HCEC 1CT (cell line): ENCODE measurements at regions not wholly inside any gene's neighbourhood (a gene's known extent, or its start where the extent isn't known, plus 50 kb on each side); places are given as distances from the start of the nearest gene placed in this dataset.
"Not testable (repeated sequence)": the region's sequence is repeated elsewhere in the genome, so short reads cannot be mapped to it uniquely, and the experiment has no call there.

Experiments used
- DNase-seq: peaks from one replicate; pipeline ENCODE4 v3.0.0-alpha.2; 2017

DNA sequence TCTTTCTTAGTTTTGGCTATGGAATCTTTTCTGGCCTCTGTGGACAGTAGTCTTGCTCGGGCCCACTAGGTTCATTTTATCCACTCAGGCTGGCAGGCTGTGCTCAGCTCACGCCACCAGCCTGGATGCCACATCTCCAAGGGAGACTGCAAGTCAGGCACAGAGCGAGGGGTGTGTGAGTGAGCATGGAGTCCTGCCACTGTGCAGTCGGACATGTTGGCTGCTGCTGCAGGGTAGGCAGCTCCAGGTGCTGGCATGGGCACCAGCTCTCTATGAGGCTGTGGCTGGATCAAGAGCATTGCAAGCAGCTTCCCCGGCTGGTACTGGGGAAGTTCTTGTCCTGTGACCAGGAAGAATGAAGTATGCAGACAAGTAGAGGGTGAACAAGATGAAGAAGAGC, 158.9 kb downstream of the PCTP start:
- DNase-seq = no peak

DNA sequence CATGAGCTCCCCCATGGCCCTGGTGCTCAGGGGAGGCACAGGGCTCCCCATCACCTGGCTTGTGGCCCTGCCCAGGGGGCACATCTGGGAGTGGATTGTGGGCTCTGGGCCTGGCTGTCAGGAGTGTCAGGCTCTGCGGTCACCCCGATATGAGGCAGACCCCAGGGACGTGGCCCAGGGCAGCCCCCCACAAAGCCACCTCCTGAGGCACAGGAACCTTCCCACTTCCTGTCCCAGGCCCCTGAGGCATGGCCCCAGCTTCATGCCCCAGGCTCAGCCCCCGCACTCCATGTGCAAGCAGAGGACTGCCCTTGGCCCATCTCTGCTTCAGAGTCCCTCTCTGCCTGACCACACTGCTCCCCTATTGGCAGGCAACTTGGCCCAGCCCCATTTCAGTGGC, 160.3 kb downstream of the PCTP start:
- DNase-seq = no peak

DNA sequence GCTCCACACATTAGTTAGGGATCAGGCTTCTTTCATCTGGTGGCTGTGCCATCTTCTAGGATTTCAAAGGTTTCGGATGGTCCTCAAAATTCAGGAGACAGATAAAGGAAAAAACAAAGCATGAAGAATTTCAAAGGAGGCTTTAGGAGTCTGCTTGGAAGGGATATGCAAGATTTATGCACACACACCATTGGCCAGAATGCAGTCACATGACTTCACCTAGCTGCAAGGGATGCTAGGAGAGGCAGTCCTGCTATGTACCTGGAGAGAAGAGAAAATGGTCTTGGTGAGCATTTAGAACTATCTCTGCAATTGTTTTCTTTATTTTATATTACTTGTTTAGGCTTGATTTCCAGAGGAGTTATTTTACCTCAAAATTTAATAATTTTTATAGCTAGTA, 174.6 kb downstream of the PCTP start:
- DNase-seq = no peak

DNA sequence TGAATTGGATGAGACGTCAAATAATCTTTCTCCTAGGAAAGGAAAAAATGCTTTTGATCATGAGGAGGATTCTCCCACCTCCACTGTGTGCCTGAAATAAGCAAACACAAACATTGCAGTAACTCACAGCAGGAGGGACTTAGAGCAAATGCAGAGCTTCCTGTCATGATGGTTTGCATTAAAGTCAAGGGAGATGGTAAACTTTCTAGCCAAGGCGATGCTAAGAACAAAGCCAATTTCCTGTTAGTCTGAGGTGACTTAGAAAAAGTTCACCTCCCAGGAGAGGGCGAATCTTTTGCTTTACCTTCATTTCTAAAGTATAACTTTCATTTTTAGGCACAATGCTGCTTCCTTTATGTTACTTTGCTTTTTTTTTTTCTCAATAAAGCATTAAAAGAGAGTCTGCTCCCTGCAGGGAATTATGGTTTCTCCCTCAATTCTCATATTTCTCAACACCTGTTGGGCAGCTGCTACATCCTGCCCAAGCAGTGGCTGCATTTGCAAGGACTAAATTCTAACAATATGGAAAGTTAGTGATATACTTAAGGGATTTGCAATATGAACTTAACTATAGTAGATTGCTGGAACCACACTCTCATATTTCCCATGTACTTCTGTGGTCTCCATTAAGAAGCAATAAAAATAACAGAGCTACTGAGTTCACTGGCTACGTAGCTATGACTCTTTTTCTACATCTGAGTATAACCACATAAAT, 175.6 kb downstream of the PCTP start:
- no peak for DNase-seq

DNA sequence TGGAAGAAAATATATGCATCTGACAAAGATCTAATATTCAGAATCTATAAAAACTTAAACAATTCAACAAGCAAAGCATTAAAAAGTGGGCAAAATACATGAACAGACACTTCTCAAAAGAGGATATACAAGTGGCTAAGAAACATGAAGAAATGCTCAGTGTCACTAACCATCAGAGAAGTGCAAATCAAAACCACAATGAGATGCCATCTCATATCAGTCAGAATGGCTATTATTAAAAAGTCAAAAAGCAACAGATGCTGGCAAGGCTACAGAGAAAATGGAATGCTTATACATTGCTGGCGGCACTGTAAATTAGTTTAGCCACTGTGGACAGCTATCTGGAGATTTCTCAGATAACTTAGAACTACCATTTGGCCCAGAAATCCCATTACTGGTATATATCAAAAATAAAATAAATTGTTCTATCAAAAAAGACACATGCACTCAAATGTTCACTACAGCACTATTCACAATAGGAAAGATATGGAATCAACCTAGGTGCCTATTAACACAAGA, 179.5 kb downstream of the PCTP start:
- no peak for DNase-seq

DNA sequence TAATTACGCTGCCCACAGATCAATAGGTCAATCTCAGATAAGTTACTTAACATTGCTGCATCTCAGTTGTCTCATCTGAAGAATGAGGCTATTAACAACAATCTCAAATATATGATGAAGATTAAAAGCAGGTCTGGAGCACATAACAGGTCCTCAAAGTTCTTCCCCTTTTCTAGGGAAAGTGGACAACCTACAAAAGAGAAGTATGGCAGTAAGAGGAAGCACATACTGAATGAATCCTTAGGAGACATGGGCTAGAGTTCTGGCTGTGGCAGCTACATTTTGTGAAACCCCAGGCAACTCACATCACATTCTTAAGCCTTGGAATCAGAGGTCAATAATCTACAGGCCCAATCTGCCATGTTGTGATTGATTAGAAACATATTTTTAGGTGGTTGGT, 180.6 kb downstream of the PCTP start:
- DNase-seq = no peak

DNA sequence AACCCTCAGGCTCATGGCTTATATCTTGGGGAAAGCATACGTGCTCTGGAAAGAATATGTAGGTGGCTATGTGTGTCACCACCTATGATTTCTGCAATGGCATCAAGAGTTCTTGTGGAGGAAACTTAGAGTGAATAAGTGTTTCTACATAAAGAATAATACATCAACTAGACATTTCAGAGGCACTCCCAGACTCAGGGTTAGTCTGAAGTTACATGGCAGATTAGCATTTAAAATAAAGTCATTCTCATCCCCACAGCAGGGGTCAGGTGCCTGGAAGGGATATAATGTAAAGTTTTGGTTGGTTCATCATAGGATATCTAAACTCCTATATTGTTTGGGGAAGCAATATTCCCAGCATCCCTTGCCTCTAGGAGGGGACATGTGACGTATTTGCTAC, 182.1 kb downstream of the PCTP start:
- no peak for DNase-seq

DNA sequence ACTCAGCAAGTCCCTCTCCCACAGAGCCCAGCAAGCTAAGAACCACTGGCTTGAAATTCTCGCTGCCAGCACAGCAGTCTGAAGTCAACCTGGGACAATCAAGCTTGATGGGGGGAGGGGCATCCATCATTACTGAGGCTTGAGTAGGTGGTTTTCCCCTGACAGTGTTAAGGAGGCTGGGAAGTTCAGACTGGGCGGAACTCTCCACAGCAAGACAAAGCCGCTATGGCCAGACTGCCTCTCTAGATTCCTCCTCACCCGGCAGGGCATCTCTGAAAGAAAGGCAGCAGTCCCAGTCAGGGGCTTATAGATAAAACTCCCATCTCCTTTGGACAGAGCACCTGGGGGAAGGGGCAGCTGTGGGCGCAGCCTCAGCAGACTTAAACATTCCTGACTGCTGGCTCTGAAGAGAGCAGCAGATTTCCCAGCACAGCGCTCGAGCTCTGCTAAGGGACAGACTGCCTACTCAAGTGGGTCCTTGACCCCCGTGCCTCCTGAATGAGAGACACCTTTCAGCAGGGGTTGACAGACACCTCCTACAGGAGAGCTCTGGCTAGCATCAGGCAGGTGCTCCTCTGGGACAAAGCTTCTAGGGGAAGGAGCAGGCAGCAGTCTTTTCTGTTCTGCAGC, 188.4 kb downstream of the PCTP start:
- not testable (repeated sequence) for DNase-seq

DNA sequence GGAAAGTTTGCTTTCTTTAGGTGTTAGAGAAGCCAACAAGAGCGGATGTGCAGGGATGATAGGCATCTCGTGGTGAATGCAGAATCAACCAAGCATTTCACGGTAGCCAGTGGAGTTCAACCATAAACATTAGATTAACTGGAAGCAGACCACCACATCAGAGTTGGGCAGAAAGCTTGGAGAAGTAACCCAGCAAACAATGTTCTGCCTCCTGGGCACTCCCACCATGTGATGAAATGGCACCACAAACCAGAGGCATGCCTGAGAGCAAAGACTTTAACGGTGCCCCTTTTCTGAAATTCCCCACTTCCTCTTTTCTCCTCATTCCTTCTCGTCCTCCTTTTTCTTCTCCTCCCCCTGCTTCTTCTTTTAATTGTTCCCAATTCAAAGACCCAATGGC, 193.5 kb upstream of the ANKFN1 start:
- DNase-seq = no peak

DNA sequence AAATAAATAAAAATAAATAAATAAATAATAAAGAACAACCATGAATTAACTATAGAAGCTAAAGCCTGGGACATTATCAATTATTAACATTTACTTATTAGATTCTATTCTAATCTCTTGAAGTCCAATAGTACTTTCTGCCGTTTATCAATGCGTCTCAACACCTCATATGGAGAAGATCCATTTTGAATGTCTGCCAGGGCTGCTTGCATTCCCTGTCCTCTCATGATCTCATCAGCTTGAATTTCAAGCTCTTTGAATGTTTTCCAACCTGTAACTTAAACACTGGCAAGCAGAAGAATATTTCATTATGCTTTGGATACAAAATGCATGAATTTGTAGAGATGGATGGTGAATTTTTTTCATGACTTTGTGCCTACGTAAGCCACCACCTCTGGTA, 191.9 kb upstream of the ANKFN1 start:
- DNase-seq = no peak

DNA sequence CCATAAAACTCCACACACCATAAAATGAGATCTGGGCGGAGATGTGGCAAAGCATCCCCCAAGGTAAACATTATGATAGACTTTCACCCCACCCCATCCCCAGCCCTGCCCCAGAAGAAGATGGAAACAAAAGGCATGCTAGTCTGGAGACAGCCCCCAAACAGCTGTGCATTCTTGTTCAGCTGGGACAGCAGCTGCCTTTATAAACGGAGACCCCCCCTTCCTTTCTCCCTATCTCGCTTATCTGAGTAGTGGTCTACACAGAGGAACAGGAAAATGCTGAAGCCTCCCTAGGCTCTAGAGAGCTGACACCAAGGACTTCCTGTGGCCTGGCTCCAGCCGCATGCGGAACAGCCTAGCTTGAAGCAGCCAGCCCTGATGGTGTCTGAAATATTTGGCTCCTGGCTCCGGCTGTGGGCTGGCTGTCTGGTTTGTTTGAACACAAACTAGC, 190.3 kb upstream of the ANKFN1 start:
- no peak for DNase-seq

DNA sequence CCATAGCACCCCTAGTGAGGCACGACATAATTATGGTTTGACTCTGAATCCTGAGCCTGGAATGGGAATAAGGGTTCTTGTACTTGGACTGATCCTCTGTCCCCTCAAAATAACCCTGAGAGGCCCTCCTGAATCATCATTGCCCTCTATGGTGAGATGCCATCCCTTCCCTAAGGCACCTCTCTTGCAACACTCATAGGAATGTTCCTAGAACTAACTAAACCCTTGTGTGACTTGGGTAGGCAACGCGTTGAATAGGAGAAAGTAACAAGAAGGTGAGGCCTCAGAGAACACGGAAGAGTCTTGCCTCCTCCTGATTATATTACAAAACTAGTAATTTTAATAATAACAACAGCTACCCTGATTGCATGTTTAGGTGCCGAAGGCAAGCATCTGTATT, 189.1 kb upstream of the ANKFN1 start:
- DNase-seq = no peak

DNA sequence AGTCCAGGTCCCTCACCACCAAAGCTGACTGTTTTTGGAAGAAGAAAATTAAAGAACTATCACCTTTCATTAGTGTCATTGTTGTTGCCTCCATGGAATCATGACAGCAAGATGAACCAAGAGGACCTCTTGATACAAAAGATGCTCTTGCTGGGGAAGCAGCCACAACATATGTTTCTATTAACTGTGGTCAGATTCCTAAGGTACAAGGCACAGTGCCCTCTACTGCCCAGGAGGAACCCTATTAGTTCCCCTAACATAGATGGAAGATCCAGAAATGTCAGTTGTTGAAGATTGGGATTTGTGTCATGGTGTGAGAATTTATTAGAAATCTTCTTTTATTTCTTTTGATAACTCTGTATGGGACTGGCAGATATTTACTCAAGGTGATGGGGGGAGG, 188.2 kb upstream of the ANKFN1 start:
- no peak for DNase-seq

DNA sequence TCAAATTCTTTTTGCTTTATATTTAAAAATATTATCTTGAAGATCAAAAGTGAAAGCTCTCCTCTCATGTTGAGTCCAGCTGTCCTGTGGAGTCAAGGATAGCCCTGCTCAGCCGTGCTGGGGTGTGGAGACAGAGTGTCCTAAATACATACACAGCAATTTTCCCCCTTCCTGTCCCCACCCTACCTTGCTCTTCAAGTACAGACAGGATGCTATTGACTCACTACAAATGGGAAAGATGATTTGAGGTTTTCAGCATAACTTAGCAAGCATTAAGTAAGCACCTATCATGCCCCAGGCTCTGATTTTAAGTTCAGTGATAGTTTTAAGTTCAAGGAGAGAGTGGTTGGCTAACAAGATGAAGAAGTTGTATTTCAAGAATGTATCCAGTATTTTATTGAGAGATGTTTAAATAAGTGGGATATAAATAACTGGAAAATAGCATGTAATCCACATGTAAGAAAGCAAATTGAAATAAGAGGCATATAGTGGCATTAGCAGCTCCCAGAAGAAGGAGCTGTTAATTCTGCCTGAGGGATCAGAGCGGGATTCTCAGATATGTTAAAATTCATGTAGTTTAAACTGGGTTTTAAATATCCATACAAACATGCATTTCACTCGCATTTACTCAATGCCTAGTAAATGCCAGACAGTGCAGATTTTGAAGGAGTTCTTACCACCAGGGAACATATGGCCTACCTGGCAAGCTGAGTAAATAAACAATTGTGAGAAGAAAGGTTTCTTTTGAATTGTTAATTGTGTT, 183.5 kb upstream of the ANKFN1 start:
- no peak for DNase-seq

DNA sequence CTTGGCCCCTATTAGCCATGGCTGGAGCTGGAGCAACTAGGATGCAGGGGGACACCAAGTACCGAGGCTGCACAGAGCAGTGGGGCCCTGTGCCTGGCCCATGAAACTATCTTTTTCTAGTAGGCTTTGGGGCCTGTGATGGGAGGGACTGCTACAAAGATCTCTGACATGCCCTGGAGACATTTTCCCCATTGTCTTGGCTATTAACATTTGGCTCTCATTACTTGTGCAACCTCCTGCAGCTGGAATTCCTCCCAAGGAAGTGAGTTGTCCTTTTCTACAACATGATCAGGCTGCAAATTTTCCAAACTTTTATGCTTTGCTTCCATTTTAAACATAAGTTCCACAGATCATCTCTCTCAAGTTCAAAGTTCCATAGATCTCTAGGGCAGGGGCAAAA, 174.7 kb upstream of the ANKFN1 start:
- no peak for DNase-seq

DNA sequence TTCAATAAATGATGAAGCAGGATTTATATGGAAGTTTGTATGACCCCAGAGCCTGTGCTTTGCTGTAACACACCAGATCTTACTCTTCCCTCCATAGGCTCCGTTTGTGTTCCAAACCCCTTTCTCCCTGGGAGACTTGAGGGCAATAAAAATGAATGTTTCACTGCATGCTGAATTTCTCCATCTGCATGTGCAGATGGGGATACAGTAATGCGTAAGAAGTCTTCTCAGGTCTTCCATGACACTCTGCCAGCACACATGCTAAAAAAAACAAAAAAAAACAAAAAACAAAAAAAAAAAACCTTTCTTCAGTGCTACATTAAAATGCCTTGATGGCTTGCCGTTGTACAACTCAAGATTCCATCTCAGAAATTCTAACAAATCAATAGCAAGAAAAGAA, 170.2 kb upstream of the ANKFN1 start:
- DNase-seq = no peak

DNA sequence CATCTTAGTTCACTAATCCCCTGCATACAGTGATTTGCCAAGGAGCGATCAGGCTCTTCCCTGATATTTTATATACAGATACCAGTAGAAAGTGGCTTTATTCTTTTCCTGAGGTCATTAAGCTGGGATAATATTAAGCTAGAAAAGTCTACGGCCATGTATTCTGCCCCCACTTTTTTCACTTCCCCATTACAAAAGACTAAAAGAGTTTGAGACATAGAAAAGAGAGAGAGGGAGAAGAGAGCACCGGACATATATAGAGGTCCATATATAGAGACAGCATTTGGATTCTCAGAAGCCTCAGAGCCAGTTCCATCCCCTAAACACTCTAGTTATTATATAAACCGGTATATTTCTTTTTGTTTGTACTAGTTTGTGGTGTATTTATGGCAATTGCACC, 166.5 kb upstream of the ANKFN1 start:
- no peak for DNase-seq

DNA sequence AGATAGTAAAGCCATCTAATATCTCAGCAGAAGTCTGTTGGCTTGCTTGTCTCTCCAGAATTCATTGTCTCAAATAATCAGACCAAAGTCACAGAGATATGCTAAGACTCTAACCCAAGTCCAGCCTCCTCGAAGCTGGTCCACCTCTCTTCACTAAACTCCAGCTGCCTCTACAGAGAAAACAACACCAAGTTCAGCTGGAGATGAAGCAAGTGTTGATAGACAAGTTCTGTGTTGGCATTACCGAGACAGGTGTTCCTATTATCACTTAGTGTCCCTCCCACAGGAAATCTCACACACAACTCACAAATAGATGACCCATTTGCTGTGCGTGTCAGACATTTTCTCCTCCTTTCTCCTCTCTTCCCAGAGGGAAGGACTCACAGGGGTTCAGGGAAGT, 164.4 kb upstream of the ANKFN1 start:
- no peak for DNase-seq

DNA sequence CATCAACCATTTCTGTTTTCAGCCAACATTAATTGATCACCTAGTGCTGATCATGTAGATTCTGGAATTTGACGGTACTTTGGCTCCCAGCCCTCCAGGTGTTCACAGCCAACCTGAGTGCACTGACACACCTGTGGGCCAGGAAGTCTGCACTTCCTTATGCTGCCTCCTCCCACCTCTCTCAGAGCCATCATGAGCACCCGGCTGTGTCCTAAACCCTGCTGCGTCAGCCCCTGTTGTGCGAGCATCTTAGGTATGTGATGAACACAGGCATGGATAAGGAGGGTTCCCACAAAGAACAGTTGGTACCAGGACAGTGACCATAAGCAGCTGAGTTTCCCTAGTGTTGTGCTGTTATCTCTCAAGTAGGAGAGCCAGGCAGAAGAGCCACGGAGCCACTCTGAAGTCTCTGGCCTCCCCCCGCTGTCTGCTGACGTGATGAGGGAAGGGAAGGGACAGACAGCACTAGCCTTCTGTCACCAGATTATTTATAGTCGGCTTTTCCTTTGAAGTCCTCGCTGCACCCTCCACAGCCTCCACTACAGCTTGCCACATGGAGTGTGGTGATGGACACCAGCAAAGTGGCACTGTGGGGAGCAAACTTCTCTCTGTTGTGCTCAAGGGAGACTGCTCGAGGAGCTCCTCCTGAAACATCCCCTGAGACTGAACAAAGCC, 162.8 kb upstream of the ANKFN1 start:
- no peak for DNase-seq

DNA sequence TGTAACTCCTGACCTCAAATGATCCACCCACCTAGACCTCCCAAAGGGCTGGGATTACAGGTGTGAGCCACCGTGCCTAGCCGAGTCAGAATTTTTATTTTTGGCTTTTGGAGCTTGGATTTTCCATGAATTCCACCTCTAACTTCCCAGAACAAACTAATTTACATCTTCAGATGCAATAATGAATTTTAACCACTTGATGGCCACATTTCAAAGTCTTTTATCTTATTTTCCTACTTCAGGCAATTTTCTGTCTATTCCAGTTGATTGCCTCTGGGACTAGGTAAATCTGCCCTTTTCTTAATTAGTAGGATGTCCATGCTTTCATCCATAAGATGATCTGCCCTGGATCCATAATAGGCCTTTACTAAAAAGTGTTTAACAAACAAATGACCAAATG, 156.4 kb upstream of the ANKFN1 start:
- DNase-seq = no peak

DNA sequence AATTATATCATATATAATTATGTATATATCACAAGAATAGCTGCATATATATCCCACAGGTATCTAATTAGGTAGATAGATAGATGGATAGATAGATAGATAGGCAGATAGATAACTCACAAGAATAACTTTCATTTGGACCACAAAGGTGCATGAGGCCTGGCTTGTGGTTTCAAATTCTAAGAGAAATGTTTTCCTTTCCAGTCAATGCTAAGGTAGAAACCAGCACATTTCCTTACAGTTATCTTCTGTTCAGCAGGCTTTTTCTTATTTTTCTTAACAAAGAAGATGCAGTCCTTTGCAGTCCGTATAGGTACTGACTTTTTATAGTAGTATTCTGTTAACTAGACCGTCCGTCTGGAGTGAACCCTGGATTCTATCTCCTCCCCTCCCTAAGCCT, 152.9 kb upstream of the ANKFN1 start:
- no peak for DNase-seq

DNA sequence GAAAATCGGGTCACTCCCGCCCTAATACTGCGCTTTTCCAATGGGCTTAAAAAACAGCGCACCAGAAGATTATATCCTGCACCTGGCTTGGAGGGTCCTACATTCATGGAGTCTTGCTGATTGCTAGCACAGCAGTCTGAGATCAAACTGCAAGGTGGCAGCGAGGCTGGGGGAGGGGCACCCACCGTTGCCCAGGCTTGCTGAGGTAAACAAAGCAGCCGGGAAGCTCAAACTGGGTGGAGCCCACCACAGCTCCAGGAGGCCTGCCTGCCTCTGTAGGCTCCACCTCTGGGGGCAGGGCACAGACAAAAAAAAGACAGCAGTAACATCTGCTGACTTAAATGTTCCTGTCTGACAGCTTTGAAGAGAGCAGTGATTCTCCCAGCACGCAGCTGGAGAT, 150.6 kb upstream of the ANKFN1 start:
- not testable (repeated sequence) for DNase-seq
